GM21529 (cell line): ENCODE measurements at regions not wholly inside any gene's neighbourhood (a gene's known extent, or its start where the extent isn't known, plus 50 kb on each side); places are given as distances from the start of the nearest gene placed in this dataset.
"Not testable (repeated sequence)": the region's sequence is repeated elsewhere in the genome, so short reads cannot be mapped to it uniquely, and the experiment has no call there.

Experiments used
- ATAC-seq: cut with Tn5 transposase; IDR thresholded peaks from one replicate; pipeline ENCODE4 v1.9.1; 2021; ENCODE audit not compliant: unreplicated experiment

- no peak for ATAC-seq
Measured at GRCh38 chr10:78654047-78654590, 414.6 kb upstream of the ZMIZ1 start.

- ATAC-seq, result no peak
Measured at GRCh38 chr10:78655979-78656378, 412.8 kb upstream of the ZMIZ1 start.

- no peak for ATAC-seq
Measured at GRCh38 chr10:78656417-78657162, 412.2 kb upstream of the ZMIZ1 start.

- ATAC-seq, result no peak
Measured at GRCh38 chr10:78657163-78657861, 411.5 kb upstream of the ZMIZ1 start.

GRCh38 chr10:78657862-78658165, 411.0 kb upstream of the ZMIZ1 start:
- no peak for ATAC-seq

- ATAC-seq, result peak; percentile 82
Measured at GRCh38 chr10:78658645-78659597, 409.8 kb upstream of the ZMIZ1 start.

GRCh38 chr10:78659598-78659967, 409.2 kb upstream of the ZMIZ1 start:
- no peak for ATAC-seq

GRCh38 chr10:78660446-78661106, 408.2 kb upstream of the ZMIZ1 start:
- no peak for ATAC-seq

- ATAC-seq, result no peak
Measured at GRCh38 chr10:78663721-78664120, 405.0 kb upstream of the ZMIZ1 start.

GRCh38 chr10:78664929-78665553, 403.7 kb upstream of the ZMIZ1 start:
- ATAC-seq, result no peak

GRCh38 chr10:78672918-78673317, 395.8 kb upstream of the ZMIZ1 start:
- no peak for ATAC-seq

- not testable (repeated sequence) for ATAC-seq
Measured at GRCh38 chr10:78681141-78681540, 387.6 kb upstream of the ZMIZ1 start.

GRCh38 chr10:78681986-78682385, 386.8 kb upstream of the ZMIZ1 start:
- ATAC-seq, result not testable (repeated sequence)

GRCh38 chr10:78684947-78685346, 383.8 kb upstream of the ZMIZ1 start:
- ATAC-seq, result no peak

- ATAC-seq, result no peak
Measured at GRCh38 chr10:78685466-78686103, 383.2 kb upstream of the ZMIZ1 start.

GRCh38 chr10:78686444-78687060, 382.2 kb upstream of the ZMIZ1 start:
- no peak for ATAC-seq

- no peak for ATAC-seq
Measured at GRCh38 chr10:78687626-78688025, 381.1 kb upstream of the ZMIZ1 start.

GRCh38 chr10:78688230-78688900, 380.4 kb upstream of the ZMIZ1 start:
- ATAC-seq, result no peak
